Muscle of arm (tissue), 1 donor: ENCODE measurements at regions not wholly inside any gene's neighbourhood (a gene's known extent, or its start where the extent isn't known, plus 50 kb on each side); places are given as distances from the start of the nearest gene placed in this dataset.

ENCODE experiments used
- DNase-seq: peaks from one replicate; pipeline ENCODE4 v3.0.0-alpha.2; 2013

DNA sequence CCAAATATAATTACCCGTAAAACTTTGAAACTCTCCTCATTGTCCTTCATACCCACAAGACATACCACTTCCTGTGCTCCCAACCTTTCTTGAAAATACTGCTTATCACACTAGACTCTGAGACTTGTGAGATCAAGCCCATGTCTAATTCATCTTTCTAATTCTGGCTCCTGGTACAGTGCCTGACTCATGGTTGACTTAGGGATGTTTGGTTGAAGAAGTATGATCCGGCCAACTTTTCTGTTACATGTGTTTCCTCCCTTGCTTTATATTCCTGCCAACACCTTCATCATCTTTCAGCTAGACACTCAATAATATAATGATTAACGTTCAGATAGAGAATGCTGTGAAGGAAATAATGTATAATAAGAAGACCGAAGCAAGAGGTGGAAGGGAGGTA is 58.2 kb downstream of the MEX3B start:
- DNase-seq, result no peak

DNA sequence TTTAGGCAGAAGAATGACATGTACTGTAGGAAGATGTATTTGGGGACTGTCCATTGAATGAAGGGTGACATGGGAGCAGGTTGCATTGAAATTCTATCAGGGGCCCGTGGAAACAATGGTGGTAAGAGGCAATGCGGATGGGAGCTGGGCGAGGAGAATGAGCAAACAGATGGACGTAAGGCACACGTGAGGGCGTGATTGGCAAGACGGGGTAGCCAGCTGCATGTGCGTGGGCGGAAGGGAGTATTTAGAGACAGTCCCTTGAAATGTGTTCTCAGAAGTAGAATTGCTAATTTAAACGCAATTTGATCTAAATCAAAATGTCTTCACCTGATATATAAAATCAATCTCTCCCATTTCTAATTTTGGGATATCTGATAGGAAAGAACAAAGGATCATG is 62.3 kb downstream of the MEX3B start:
- DNase-seq, result no peak

DNA sequence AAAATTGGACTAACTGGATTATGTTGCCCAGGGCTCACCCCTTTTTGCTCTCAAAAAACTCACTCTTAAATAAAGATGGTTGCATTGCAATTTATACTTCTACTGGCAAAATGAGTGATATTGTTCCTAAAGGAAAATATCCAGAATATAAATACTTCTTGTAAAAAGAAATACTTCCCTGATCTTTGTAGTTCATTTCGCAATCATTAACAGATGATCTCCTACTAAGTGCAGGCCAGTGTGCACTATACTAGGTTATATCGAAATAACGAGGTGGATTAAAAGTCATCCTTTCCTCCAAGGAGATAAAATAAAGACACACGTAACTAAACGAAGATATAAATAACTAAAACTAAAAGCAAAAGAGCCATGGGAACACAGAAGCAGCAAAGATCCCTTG is 63.0 kb downstream of the MEX3B start:
- no peak for DNase-seq

DNA sequence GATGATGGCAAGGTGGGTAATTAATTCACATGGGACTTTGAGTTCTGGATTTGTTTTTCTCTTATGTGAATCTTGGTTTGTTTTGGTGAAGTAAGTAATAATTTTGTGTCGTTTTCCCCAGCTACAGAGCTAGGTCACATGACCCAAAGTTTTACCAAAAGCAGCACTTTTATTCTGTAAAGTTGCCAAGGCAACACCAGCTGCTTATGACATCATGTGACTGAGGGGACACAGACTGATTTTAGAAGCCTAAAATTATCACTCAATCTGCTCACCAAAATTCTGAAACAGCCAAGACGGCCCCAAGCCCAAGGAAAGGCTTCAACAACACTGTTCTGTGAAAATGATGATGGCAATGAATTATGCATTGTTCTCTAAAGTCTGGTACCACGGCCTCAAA is 63.9 kb downstream of the MEX3B start:
- peak; percentile 4 for DNase-seq

DNA sequence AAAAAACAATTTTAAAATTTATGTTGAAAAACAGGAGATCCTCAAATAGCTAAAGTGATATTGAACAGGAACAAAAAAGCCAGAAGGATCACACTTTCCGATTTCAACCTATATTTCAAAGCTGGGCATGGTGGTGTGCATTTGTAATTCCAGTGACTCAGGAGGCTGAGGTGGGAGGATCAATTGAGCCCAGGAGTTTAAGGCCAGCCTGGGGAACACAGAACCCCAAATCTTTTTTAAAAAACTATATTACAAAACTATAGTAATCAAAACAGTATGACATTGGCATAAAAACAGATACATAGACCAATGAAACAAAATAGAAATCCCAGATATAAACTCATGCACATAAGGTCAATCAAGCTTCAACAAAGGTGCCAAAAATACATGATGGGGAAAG is 68.4 kb downstream of the MEX3B start:
- no peak for DNase-seq

DNA sequence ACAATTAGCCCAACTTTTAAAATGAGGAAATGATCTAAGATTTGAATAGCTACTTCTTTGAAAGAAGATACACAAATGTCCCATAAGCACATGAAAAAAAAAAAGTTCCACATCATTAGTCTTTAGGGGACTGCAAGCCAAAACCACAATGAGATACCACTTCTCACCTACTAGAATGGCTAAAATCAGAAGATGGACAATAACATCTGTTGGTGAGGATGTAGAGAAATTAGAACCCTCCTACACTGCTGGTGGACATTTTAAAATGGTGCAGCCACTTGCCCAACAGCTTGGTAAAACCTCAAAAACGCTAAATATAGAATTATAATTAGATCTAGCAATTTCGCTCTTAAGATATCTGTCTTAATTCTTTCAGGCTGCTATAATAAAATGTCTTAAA is 77.1 kb downstream of the MEX3B start:
- no peak for DNase-seq

DNA sequence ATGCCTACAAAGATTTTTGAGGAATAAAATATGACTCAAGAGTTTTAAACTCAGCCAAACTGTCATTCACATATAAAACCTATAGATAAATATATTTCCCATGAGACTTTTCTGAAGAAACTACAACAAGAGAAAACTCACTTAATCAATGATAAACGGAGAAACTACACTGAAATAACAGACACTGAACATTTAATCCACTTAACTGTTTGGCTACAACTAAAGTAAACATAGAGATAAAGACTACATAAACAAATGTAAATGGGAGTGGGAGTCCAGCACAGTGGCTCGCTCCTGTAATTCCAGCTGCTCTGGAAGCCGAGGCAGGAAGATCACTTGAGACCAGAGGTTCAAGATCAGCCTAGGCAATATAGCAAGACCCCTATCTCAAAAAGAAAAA is 79.2 kb downstream of the MEX3B start:
- DNase-seq, result no peak

DNA sequence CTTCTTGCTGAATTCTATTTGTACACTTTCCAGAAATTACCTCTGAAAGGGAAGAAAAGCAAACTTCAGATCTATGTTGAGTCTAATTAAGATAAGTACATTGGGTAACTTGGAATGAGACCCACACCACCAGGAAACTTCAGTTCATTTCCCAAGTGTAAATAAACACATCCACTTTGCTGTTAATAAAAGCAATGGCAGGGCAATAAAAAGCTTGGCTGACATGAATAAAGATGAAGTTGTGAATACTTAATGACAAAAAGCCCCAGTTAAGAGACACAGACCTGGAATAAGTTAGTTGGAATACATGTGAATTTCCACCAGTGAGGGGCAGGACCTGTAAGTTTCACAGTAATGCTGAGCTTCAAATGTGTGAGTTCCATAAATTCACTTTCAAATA is 83.3 kb downstream of the MEX3B start:
- DNase-seq, result no peak

DNA sequence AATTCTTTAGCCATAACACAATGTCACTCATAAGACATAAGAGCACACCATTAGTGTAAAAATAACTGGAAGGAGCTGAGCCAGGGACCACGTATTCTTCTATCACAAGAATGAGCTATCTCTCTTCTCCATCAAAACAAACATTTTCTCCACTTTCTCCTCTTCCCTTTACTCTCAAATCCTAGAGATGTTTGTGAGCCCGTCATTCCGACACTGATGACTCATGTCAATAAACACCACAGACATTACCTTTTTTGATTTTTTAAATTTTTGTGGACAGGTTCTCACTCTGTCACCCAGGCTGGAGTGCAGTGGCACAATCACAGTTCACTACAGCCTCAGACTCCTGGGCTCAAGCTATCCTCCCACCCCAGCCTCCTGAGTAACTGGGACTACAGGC is 86.6 kb downstream of the MEX3B start:
- DNase-seq, result no peak

DNA sequence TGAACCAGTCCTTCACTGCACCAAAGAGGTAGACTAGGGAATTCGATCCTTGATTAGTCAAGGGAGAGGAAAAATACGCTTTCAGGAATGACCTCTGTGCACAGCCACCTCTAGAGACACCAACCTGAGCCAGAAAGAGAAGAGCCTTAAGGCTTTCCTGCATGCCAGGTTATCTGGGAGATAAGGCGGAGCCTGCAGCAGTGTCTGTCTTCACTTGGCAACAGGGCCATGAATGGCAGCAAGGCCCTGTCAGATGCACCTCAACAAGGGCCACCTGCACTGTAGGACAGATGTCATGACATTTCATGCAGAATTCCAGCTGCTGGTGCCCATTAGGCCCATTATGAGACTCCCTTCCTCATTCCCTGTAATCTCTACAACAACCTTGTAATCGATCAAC is 88.1 kb downstream of the MEX3B start:
- no peak for DNase-seq

DNA sequence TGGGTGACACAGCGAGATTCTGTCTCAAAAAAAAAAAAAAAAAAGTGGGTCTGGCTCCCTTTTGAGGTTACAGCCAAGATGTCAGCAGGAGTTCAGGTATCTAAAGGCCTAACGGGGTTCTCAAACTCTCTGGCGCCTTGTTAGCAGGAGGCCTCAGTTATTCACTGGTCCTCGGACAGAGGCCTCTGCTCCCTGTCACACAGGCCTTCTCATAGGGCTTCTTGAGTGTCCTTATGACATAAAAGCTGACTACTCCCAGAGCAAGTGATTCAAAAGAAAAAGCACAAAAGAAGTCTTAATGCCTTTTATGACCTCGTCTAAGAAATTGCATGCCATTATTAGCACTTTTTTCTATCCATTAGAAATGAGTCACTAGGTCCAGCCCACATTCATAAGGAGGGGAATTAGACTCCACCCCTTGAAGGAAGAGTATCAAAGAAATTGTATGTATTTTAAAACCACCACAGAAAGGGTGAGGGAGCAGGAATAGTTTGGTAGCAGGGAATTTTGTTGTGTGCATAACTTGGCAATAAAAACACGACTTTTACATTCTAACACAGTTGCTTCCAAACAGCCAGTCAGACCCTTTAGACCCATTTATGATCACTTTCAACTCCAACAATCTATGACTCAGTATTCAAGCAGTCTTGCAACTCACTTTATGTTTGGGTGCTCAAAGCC is 90.3 kb downstream of the MEX3B start:
- DNase-seq, result no peak

DNA sequence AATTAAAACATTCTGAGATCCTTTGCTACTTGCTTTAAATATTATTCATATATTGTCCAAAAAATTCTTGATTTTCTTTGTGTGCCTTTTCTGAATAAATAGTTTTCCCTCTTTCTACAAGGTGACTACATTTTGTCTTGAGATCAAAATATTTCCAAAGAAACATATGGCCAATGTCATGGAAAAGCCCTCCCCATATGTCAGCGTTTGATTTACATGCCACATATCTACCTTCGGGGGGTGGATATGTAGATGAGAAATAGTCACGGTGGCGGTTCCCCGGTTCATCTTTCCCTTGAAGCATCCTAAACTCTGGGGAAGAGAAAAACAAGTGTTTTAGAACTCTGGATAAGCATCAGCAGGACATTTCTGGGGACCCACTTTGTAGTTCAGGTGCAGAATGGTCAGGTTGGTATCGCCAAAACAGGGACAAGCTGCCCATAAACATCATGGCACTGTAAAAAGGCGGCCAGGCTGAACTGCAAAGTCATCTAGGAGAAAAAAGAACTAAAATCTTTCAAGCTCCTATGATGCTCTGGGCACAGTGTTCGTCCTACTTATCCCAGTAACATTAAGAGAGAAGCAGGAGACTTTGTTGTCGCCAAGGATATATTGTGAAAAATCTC is 91.5 kb downstream of the MEX3B start:
- no peak for DNase-seq

DNA sequence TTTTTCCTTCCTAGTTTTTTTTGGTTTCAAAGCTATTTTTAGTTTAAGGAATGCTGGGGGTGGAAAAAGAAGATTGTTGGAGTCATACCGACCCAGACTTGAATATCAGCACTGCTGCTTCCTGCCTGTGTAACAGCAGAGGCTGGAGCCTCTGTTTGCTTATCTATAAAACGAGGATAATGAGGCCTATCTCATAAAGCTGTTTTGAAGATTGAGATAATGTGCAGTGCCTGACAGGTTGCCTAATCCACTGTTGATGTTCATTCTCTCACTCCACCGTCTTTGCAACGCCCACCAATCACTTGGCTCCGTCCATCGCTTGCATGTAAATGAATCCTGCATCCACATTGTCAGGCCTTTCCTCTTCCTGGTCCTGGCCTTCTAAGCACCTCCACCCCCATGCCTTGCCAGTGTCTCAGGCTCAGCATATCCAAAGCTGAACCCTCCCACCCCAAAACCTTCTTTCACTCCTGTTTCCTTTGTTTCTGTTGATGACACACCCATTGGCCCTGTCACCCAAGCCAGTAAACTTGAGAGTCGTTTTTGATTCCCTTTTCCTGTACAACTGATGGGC is 94.9 kb downstream of the MEX3B start:
- DNase-seq, result peak; percentile 17

DNA sequence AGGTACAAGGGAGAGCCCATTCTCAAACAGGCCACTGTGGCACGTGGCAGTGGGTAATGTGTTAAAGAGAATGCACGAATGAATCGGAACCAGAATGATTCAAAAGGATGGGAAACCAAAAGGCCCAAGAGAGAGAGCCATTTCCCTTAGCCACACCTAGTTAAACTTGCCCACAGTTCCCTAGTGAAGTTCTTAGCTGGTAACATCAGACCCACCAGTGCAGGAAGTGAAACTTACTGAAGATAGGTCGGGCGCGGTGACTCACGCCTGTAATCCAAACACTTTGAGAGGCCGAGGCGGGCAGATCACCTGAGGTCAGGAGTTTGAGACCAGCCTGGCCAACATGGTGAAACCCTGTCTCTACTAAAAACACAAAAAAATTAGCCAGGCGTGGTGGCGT is 97.1 kb downstream of the MEX3B start:
- DNase-seq, result no peak

DNA sequence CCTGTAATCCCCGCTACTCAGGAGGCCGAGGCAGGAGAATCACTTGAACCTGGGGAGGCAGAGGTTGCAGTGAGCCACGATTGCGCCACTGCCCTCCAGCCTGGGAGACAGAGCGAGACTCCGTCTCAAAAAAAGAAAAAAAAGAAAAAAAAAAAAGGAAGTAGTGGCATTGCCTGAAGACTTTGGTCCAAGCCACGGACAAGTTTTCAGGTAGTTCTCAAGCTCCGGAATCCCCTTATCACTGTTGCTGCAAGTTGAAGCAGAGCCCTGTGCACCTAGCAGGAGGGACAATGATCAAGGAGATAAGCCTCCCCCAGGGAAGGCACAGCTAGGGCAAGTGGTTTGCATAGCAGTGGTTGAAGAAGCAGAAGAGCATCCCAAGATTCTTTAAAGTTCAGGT is 97.6 kb downstream of the MEX3B start:
- no peak for DNase-seq

DNA sequence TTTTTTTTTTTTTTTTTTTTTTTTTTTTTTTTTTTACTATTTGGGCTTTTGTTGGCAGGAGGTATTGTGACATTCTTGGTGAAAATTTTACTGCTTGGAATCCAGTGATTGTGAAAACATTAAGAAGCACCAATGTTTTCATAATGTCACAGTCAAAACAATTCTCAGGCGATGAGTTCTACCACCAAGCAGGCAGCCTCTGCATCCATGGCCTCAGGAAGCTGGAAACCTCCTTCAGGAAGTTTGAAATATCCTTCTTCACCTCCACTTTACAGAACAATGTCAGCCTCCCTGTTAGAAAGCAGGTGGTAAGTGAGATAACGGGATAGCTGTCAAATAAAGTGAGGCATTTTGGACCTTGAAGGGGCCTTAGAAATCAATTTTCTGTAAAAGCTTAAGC is 98.3 kb downstream of the MEX3B start:
- no peak for DNase-seq

DNA sequence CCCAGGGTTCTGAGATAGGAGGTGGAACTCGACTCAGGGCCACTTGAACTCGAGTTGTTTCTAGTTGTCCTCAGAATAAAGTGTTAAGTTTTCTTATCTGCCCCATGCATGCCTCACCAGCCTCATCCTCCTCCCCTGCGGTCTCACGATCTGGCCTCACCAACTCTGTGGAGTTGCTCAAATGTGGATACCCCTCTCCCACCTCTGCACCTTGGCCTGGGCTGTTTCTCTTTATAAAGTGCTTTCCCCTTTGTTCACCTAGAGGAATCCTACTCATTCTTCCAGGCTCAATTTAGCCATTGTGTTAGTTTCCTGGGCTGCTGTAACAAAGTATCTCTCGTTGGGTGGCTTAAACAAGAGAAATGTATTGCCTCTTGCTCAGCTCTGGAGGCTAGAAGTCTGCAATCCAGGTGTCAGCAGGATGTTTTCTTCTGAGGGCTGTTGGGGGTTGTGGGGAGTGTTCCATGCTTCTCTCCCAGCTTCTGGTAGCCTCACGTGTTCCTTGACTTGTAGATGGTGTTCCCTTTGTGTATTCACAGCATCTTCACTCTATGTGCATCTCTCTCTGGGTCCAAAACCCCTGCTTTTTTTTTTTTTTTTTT is 100.7 kb downstream of the MEX3B start:
- no peak for DNase-seq

DNA sequence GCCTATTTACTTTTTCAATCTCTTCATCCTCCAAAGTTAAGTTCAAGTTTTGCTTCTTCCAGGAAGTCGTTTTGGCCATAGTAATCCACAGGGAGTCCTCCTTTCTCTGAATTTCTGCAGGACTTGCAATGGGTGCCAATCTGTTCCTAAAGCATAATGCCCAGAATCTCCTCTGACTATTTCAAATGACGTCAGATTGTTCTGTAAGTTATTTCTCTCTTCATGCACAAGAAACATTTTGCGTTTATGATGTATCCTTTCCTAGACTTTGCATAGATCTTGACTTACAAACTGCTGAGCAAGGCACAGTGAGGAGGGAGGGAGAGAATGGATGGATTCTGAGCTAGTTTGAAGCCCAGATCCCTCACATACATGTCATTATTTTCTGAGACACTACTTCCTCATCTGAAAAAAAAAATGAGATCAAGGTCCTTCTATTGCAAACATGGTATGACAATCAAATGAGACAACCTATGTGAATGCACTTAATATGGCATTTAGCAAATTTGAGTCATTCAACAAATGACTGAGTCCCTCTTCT is 103.1 kb downstream of the MEX3B start:
- no peak for DNase-seq

DNA sequence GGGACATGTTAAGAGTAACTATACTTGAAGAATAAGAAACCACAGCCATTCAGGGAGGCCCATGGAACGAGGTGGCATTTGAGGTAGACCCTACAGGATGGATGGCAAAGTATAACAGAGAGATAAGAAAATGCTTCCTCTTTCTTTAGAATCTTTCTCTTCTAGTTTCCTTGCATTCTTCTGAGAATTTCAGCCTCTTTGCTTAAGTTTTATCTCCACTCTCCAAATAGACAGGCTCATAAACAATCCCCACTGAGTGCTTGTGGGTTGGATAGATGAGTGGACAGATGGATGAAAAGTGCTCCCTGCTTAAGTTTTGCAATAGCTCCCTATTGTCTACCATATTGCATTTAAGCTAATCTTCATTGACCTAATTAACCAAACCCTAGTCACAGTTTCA is 103.7 kb downstream of the MEX3B start:
- DNase-seq, result no peak

DNA sequence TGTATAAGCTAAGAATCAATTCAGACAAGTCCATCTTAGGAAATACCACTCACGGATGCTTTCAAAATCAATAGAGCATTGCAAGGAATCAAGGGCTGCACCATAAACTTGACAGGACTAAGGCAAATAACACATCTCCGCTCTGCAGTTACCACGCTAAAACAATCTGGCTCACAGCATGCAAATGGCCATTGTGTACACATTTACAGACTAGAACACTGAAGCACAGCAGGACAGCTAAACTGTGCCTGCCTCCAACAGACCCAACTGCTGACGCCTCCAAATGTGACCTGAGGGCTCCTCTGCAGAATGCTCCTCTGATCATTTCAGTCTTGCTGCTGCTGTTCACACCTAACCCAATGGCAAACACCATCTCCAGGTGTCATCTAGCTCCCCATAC is 104.3 kb downstream of the MEX3B start:
- no peak for DNase-seq

DNA sequence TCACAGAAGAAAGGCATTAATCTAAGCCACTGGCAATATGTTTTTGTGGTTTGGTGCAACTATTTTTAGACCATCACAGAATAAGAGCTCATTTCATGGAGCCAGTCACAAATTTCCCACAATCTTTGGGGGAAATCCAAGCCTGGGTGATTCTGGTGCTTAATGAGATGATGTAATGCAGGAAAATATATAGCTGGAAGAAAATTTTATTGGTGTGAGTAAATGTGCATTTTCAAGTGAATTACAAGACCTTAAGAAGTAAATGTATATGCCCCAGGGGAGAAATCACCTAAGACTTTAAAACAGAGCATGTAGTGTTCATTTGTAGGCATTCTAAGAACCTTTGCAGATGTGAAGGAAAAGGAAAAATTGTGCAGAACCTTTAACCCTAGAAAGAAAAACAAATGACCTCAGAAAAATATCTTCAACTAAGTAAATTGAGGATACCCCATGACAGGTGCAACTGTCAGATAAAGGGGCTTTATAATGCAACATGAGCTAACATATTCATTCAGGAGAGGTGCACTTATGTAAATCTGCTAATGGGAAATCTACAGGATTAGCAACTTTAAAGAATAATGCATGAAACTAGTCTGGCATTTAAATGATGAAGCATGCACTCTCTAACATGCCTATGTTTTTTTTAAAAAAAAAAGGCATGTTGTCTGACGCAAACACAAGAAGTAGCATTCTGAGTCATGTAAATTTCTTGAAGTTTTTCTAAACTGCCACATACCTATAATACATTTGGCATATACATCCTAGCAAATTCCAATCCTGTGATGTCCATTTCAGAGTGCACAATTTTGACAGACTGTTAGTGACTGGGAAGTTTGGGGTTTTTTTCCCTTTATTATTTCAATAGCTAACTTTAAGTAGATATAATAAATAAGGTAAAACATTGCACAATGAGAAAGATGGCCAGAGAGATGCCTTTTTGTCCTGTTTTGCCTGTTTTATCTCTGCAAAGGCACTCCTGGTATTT is 105.1 kb downstream of the MEX3B start:
- peak; percentile 48 for DNase-seq
